K562 (cell line): ENCODE measurements at regions not wholly inside any gene's neighbourhood (a gene's known extent, or its start where the extent isn't known, plus 50 kb on each side); places are given as distances from the start of the nearest gene placed in this dataset.

Experiments
- MITF ChIP-seq: IDR thresholded peaks from 2 replicates; pipeline ENCODE4 v1.6.1; 2014; ENCODE audit warnings: antibody characterized with exemption
- NR2C2 ChIP-seq, 2 experiments: fragments of 200-800 bp in 1 of 2; sonication (Bioruptor generic) in 1 of 2; sonication (generic) in 1 of 2; formaldehyde crosslinking in 1 of 2; IDR thresholded peaks; 2 replicates each; pipeline versions ENCODE4 v1.6.1 to v1.8.0; 2016 to 2022; ENCODE audit warnings: mild to moderate bottlenecking in 1 of 2, missing compliant biosample characterization in 1 of 2, missing genetic modification characterization in 1 of 2, missing genetic modification reagents in 1 of 2
- SIN3A ChIP-seq, 2 experiments: fragments of 150-350 bp in 1 of 2; IDR thresholded peaks; 2 replicates each; pipeline ENCODE4 v1.6.1; 2011 to 2016; ENCODE audit warnings: borderline replicate concordance in 2 of 2, low read depth in 2 of 2, low read length in 2 of 2, mild to moderate bottlenecking in 2 of 2, moderate library complexity in 2 of 2; ENCODE audit not compliant: control insufficient read depth in 1 of 2
- TCF3 ChIP-seq: sonication (generic); formaldehyde crosslinking; IDR thresholded peaks from 2 replicates; pipeline ENCODE4 v1.4.0; 2020; ENCODE audit warnings: mild to moderate bottlenecking, missing genetic modification reagents
- TOE1 ChIP-seq, 2 experiments: fragments of 450-650 bp in 1 of 2; sonication (generic) in 1 of 2; formaldehyde crosslinking in 1 of 2; IDR thresholded peaks; 2 replicates each; pipeline versions ENCODE4 v1.7.1 to v1.8.0; 2016 to 2022; ENCODE audit warnings: borderline replicate concordance in 2 of 2, mild to moderate bottlenecking in 2 of 2, antibody characterized with exemption in 1 of 2, inconsistent platforms in 1 of 2, low read depth in 1 of 2, missing genetic modification reagents in 1 of 2, moderate library complexity in 1 of 2
- USF2 ChIP-seq: sonication (generic); formaldehyde crosslinking; IDR thresholded peaks from 2 replicates; pipeline ENCODE4 v1.5.0; 2020; ENCODE audit warnings: missing genetic modification reagents
- ZFP36 ChIP-seq: fragments of 150-350 bp; IDR thresholded peaks from 2 replicates; pipeline ENCODE4 v1.6.1; 2018; ENCODE audit warnings: low read length, low read depth; ENCODE audit not compliant: partially characterized antibody
- TF ChIP-seq, protein P1 (sequence below): fragments of 450-650 bp; IDR thresholded peaks from 2 replicates; pipeline ENCODE4 v1.6.1; 2016; ENCODE audit warnings: mild to moderate bottlenecking, moderate library complexity
- TF ChIP-seq, protein P2 (sequence below): fragments of 450-650 bp; conservative IDR thresholded peaks from 2 replicates; pipeline ENCODE4 v1.6.1; 2016; ENCODE audit warnings: missing genetic modification characterization, low read depth, mild to moderate bottlenecking, missing compliant biosample characterization, moderate library complexity
- TF ChIP-seq, protein P3 (sequence below): fragments of 450-650 bp; formaldehyde crosslinking; IDR thresholded peaks from 2 replicates; pipeline ENCODE4 v1.4.0; 2020; ENCODE audit warnings: mild to moderate bottlenecking

GRCh38 chr7:152520861-152521302 is 85.1 kb upstream of the KMT2C start (continued):
- TF ChIP-seq, protein P1, sequence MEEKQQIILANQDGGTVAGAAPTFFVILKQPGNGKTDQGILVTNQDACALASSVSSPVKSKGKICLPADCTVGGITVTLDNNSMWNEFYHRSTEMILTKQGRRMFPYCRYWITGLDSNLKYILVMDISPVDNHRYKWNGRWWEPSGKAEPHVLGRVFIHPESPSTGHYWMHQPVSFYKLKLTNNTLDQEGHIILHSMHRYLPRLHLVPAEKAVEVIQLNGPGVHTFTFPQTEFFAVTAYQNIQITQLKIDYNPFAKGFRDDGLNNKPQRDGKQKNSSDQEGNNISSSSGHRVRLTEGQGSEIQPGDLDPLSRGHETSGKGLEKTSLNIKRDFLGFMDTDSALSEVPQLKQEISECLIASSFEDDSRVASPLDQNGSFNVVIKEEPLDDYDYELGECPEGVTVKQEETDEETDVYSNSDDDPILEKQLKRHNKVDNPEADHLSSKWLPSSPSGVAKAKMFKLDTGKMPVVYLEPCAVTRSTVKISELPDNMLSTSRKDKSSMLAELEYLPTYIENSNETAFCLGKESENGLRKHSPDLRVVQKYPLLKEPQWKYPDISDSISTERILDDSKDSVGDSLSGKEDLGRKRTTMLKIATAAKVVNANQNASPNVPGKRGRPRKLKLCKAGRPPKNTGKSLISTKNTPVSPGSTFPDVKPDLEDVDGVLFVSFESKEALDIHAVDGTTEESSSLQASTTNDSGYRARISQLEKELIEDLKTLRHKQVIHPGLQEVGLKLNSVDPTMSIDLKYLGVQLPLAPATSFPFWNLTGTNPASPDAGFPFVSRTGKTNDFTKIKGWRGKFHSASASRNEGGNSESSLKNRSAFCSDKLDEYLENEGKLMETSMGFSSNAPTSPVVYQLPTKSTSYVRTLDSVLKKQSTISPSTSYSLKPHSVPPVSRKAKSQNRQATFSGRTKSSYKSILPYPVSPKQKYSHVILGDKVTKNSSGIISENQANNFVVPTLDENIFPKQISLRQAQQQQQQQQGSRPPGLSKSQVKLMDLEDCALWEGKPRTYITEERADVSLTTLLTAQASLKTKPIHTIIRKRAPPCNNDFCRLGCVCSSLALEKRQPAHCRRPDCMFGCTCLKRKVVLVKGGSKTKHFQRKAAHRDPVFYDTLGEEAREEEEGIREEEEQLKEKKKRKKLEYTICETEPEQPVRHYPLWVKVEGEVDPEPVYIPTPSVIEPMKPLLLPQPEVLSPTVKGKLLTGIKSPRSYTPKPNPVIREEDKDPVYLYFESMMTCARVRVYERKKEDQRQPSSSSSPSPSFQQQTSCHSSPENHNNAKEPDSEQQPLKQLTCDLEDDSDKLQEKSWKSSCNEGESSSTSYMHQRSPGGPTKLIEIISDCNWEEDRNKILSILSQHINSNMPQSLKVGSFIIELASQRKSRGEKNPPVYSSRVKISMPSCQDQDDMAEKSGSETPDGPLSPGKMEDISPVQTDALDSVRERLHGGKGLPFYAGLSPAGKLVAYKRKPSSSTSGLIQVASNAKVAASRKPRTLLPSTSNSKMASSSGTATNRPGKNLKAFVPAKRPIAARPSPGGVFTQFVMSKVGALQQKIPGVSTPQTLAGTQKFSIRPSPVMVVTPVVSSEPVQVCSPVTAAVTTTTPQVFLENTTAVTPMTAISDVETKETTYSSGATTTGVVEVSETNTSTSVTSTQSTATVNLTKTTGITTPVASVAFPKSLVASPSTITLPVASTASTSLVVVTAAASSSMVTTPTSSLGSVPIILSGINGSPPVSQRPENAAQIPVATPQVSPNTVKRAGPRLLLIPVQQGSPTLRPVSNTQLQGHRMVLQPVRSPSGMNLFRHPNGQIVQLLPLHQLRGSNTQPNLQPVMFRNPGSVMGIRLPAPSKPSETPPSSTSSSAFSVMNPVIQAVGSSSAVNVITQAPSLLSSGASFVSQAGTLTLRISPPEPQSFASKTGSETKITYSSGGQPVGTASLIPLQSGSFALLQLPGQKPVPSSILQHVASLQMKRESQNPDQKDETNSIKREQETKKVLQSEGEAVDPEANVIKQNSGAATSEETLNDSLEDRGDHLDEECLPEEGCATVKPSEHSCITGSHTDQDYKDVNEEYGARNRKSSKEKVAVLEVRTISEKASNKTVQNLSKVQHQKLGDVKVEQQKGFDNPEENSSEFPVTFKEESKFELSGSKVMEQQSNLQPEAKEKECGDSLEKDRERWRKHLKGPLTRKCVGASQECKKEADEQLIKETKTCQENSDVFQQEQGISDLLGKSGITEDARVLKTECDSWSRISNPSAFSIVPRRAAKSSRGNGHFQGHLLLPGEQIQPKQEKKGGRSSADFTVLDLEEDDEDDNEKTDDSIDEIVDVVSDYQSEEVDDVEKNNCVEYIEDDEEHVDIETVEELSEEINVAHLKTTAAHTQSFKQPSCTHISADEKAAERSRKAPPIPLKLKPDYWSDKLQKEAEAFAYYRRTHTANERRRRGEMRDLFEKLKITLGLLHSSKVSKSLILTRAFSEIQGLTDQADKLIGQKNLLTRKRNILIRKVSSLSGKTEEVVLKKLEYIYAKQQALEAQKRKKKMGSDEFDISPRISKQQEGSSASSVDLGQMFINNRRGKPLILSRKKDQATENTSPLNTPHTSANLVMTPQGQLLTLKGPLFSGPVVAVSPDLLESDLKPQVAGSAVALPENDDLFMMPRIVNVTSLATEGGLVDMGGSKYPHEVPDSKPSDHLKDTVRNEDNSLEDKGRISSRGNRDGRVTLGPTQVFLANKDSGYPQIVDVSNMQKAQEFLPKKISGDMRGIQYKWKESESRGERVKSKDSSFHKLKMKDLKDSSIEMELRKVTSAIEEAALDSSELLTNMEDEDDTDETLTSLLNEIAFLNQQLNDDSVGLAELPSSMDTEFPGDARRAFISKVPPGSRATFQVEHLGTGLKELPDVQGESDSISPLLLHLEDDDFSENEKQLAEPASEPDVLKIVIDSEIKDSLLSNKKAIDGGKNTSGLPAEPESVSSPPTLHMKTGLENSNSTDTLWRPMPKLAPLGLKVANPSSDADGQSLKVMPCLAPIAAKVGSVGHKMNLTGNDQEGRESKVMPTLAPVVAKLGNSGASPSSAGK = no peak
- TF ChIP-seq TOE1 (IDR thresholded peaks at IDR 0.05; ENCODE audit: borderline replicate concordance) (0 out of 2 replicates have a peak, but pooled peaks have one; percentile 22), TOE1 (CRISPR knock-in tag; IDR thresholded peaks at IDR 0.05; ENCODE audit: borderline replicate concordance, low read depth) (no peak), SIN3A (IDR thresholded peaks at IDR 0.05; ENCODE audit: borderline replicate concordance in 2 of 2, control insufficient read depth in 1 of 2, low read depth in 2 of 2, low read length in 2 of 2) (no peak), ZFP36 (no peak), USF2 (no peak), TCF3 (CRISPR knock-in tag) (no peak), NR2C2 (CRISPR knock-in tag; IDR thresholded peaks at IDR 0.05) (no peak), NR2C2 (tag; IDR thresholded peaks at IDR 0.05) (peak; percentile 60), MITF (no peak)
- TF ChIP-seq, protein P2, sequence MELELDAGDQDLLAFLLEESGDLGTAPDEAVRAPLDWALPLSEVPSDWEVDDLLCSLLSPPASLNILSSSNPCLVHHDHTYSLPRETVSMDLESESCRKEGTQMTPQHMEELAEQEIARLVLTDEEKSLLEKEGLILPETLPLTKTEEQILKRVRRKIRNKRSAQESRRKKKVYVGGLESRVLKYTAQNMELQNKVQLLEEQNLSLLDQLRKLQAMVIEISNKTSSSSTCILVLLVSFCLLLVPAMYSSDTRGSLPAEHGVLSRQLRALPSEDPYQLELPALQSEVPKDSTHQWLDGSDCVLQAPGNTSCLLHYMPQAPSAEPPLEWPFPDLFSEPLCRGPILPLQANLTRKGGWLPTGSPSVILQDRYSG (tag) = no peak
- TF ChIP-seq, protein P3, sequence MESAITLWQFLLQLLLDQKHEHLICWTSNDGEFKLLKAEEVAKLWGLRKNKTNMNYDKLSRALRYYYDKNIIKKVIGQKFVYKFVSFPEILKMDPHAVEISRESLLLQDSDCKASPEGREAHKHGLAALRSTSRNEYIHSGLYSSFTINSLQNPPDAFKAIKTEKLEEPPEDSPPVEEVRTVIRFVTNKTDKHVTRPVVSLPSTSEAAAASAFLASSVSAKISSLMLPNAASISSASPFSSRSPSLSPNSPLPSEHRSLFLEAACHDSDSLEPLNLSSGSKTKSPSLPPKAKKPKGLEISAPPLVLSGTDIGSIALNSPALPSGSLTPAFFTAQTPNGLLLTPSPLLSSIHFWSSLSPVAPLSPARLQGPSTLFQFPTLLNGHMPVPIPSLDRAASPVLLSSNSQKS (CRISPR knock-in tag) = no peak
